Heart left ventricle (tissue), 13 donors: ENCODE measurements at regions not wholly inside any gene's neighbourhood (a gene's known extent, or its start where the extent isn't known, plus 50 kb on each side); places are given as distances from the start of the nearest gene placed in this dataset.

Source experiments
- POLR2A ChIP-seq, 2 donors: fragments of 450-650 bp; IDR thresholded peaks; one replicate each; pipeline ENCODE4 v1.6.1; 2017; ENCODE audit warnings: antibody characterized with exemption in 2 of 2, mild to moderate bottlenecking in 2 of 2, moderate library complexity in 2 of 2
- TF ChIP-seq, protein P1 (sequence below), 12 donors: fragments of 200-600 bp; sonication (generic) in 4 of 12; IDR thresholded peaks; one replicate each; pipeline versions ENCODE4 v1.5.0 to v1.8.0; 2018 to 2022; ENCODE audit warnings: antibody characterized with exemption in 12 of 12, mild to moderate bottlenecking in 5 of 12
- donor health status: ischemic (EF 13 %, LVEDD 7.1; RV severe dilation, severe dysfunction).
- donor health status: DM: no; HTN: yes; CAD: no.
- donor health status: DM: no; HTN: no; CAD: no.
- donor health status: ischemic (EF 25% LVEDD 6.9; RV normal size, moderate dysfunction).
- donor health status: ischemic (EF 25% LVEDD 5.7; RV mildly dilated, moderate dysfunction).
- donor health status: ischemic (EF 35%, LVEDD 5.7; RV mildly dilated, moderate dysfunction).
- donor health status: nonischemic (EF 11% LVEDD 7.7; RV severe dilation, severe dysfunction).
- donor health status: DM: yes; HTN: yes; CAD: no.
- donor health status: PGD.
- donor health status: ischemic (EF 29% LVEDD 5.4; RV normal size, mild dysfunction).
- donor health status: nonischemic (EF 23%, LVEDD 6.1; RV moderate dilation, normal function).

DNA sequence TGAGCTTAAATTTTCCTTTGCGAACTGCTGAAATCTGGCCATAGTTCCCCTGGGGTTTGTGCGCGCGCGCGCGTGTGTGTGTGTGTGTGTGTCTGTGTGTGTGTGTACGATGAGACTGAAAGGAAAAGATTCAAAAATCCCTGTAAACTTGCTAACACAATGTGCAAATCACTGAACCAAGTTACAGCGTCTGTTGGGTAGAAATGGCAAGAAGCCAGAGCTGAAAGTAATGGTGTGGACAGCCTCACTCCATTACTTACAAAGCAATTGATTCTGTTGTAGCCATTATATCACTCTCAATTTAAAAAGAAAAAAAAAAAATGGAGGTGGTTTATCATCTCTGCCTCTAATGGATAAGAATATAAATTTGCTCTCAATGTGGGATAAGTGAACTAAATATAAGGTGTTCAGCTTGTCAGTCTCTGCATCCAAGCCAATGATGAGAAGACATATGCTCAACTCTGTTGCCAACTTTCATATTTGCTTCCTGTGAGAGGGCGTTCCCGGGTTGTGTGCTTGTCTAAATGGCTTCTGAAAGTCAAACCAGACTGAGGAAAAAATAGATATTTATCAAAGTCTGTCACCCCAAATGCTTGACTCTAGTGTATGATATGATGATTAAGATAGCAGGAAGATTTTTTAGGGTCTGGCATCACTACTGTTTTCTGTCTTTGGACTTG is 422.2 kb downstream of the ZNF385D start:
- TF ChIP-seq, protein P1, sequence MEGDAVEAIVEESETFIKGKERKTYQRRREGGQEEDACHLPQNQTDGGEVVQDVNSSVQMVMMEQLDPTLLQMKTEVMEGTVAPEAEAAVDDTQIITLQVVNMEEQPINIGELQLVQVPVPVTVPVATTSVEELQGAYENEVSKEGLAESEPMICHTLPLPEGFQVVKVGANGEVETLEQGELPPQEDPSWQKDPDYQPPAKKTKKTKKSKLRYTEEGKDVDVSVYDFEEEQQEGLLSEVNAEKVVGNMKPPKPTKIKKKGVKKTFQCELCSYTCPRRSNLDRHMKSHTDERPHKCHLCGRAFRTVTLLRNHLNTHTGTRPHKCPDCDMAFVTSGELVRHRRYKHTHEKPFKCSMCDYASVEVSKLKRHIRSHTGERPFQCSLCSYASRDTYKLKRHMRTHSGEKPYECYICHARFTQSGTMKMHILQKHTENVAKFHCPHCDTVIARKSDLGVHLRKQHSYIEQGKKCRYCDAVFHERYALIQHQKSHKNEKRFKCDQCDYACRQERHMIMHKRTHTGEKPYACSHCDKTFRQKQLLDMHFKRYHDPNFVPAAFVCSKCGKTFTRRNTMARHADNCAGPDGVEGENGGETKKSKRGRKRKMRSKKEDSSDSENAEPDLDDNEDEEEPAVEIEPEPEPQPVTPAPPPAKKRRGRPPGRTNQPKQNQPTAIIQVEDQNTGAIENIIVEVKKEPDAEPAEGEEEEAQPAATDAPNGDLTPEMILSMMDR (IDR thresholded peaks at IDR 0.05) = no peak
- no peak for TF ChIP-seq POLR2A (IDR thresholded peaks at IDR 0.05)
